GM18861 (cell line): ENCODE measurements at regions not wholly inside any gene's neighbourhood (a gene's known extent, or its start where the extent isn't known, plus 50 kb on each side); places are given as distances from the start of the nearest gene placed in this dataset.
"Not testable (repeated sequence)": the region's sequence is repeated elsewhere in the genome, so short reads cannot be mapped to it uniquely, and the experiment has no call there.

ENCODE experiments used
- ATAC-seq: cut with Tn5 transposase; IDR thresholded peaks from one replicate; pipeline ENCODE4 v1.9.1; 2021; ENCODE audit not compliant: unreplicated experiment

DNA sequence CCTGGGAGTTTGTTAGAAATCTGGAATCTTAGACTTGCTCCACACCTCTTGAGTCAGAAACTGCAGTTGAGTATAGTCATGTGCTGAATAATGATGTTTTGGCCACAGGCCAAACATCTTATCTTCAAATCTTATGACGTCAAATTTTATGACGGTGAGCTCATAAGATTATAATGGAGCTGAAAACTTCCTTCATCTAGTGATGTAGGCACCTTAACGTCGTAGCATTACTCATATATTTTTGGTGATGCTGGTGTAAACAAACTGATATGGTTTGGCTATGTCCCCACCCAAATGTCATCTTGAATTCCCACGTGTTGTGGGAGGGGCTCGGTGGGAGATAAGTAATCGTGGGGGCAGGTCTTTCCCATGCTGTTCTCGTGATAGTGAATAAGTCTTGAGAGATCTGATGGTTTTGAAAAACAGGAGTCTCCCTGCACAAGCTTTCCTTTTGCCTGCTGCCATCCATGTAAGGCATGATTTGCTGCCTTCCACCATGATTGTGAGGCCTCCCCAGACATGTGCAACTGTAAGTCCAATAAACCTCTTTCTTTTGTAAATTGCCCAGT lies 268.0 kb upstream of the PROK2 start:
- ATAC-seq = no peak

DNA sequence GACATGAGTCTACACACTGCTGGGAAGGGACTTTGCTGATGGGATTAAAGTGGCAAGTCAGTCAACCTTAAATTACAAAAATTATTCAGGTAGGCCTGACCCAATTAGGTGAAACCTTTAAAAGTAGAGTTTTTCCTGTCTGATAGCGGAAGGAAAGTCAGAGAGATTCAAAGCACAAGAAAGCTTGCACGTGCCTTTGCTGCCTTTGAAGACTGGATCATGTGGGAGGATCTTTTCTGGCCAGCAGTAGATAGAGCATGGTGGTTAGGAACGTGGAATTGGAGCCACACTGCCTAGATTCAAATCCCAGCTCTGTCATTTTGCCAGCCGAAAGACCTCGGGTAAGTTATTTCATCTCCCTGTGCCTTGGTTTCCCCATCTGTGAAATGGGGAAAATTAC lies 265.8 kb upstream of the PROK2 start:
- ATAC-seq = no peak

GRCh38 chr3:72050048-72050632 lies 265.2 kb upstream of the PROK2 start:
- no peak for ATAC-seq

DNA sequence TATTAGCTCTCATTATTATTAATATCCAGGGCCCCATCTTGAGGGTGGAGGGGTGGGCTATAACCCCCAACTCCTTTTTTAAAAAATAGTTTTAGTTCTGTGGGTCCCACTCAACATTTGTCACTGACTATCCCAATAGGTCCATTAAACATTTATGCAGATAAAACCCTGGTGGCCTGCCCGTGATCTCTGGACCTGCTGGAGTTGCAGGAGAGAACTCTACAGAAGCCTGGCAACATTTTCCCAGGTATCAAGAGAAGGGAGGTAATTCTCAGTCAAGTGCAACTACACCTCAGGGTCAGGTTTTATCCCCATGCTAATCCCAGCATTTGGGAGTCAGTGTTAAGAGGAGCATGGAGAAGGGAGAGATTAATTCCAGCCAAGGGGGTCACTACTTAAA lies 264.4 kb upstream of the PROK2 start:
- ATAC-seq = no peak

GRCh38 chr3:72048873-72049272 lies 263.9 kb upstream of the PROK2 start:
- no peak for ATAC-seq

DNA sequence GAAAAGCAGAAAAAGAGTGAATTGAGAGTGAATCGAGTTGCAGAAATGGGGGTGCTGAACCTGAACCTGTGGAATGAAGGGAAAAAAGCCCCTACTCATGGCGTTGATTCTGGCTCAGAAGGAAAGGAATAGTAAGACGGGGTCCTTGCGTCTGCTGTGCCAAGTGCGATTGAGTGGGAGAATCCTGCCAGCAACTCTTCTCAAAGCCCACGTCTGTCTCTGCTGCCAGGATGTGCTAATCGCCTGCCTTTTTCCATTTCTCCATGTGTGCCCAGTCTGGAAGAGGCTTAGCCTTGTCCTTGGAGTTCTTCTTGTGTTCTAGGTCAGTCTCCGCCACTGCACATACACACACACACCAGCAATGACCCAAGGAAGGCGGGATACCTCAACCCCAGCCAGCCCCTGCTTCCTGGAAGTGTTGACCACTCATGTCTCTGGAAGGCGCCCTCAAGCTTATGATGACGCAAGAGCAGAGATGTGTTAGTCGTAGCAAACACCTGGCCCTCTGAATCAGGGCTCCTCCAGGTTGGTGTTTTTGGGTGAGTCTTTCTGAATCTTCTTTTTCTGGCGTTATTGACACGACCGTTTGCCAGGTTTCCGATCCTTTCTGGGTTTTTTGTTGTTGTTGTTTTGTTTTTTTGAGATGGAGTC lies 262.4 kb upstream of the PROK2 start:
- ATAC-seq = no peak

- ATAC-seq = no peak
These were observed 259.4 kb upstream of the PROK2 start for GRCh38 chr3:72044231-72044855.

DNA sequence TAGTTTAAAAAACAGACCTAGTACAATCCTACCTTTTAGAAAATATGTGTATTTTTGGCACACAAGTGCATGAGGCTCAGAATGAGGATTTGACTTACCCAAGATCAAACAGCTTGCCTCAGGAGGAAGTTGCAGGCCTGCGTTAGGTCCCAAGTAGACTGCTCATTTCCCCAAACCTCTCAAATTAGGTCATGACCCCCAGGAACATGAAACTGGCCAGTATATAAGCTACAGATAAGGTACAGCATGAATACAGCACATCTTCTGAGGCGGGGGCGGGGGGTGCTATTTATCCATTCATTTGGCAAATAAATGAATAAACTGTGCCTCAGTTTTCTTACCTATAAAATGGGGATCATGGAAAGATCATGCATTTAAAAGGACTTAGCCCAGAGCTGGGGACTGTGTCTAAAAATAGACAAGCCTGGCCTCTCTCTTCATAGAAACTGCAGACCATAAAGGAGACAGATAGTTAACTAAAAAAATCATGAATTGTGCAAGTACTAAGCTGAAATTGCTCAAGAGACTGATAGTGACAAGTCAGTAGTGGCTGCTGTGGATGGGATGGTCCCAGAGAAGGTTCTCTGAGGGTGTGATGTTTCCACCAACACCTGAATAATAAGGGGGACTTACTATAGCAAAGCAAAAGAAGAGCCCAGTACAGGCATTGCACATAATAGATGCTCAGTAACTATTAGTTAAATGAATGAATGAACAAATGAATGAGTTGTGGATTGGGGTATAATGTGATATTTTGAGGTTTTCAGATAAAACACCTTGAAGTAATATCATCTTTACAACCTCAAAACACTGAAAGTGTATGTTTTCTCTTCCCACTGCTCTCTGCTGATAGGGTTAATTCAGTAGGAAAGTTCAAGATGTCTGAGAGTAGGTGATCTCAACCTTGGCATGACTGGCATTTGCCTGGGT lies 258.5 kb upstream of the PROK2 start:
- ATAC-seq = no peak

GRCh38 chr3:72042397-72043203 lies 257.7 kb upstream of the PROK2 start:
- no peak for ATAC-seq

- no peak for ATAC-seq
These were observed 256.6 kb upstream of the PROK2 start for GRCh38 chr3:72041511-72041910.

DNA sequence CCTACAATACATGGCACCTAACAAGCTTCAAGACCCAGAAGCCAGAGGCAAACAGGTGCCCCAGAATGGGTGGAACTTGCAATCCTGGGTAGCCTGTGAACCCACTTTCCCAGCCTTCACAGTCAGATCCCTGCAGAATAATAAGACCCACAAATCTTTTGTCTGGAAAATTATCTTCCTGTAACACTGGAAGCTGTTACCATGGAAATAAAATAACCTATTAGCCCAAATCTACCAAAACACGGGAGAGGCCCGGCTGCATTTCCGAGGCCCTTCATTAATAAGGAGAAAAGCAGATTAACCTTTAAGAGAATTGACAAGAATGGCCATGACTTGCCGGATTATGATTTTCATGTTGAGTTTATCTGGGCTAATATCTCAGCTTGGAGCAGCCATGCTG lies 256.1 kb upstream of the PROK2 start:
- ATAC-seq = no peak

GRCh38 chr3:72039677-72040076 lies 254.7 kb upstream of the PROK2 start:
- ATAC-seq = no peak

DNA sequence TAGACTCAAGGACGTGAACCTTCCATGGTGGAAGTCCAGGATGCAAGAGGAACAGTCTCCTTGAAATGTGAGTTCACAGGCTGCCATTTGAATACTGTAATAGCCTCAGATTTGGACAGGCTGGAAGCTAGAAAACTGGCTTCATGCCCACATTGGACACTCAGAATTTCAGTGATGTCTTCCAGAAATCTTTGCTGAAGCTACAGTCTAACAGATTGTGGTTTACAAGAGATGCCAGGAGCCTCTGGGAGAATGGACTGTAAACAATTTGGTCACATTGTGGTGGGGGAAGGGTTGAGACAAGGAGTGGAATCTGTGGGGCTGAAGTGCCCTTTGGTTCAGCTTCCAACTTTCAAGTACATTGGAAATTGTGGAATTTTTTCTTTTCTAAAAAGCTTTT lies 252.0 kb upstream of the PROK2 start:
- ATAC-seq = no peak

DNA sequence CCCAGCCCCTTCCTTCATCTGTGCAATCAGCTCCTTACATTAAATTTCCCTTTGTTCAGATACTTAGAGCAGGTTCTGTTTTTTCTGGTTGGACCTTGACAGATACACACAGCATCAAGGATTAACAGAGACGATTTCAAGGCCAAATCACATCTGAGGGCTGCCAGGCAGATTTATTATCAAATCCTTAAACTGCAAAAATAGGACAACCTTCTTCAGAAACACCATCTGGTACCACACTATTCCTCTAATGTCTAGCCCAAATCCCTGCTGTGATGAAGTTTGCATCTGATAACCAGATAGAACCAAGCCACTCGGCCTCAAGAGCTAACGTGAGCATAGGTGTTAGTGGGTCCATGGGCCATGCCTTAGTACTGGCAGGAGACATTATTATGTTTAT lies 250.7 kb upstream of the PROK2 start:
- ATAC-seq = no peak

GRCh38 chr3:72034986-72035385 lies 250.0 kb upstream of the PROK2 start:
- no peak for ATAC-seq

DNA sequence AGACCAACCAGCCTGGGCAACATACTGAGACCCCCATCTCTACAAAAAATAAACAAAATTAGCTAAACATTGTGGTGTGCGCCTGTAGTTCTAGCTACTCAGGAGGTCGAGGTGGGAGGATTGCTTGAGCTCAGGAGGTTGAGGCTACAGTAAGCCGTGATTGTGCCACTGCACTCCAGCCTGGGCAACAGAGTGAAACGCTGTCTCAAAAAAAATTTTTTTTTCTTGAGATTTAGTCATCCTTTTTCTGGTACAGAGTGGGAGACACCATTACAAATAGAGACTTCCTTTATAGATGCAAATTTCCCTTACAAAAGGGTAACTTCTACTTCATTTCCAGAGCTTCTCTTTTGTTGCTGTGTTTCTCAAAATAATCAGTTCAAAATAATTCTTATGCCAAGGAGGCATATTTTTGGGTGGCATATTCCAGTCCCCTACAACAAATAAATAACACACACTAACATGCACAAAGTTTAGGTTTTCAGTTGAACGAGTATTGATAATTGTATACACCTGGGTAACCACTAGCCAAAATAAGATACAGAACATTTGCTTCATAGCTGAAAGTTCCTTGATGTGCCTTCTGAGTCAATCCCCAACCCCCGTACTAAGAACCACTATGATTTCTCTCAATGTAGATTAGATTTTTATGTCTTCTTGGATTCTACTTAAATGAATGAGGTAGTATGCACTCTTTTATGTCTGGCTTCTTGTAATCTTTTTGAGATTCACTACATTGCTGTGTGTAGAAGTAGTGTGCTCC lies 248.9 kb upstream of the PROK2 start:
- ATAC-seq = no peak

DNA sequence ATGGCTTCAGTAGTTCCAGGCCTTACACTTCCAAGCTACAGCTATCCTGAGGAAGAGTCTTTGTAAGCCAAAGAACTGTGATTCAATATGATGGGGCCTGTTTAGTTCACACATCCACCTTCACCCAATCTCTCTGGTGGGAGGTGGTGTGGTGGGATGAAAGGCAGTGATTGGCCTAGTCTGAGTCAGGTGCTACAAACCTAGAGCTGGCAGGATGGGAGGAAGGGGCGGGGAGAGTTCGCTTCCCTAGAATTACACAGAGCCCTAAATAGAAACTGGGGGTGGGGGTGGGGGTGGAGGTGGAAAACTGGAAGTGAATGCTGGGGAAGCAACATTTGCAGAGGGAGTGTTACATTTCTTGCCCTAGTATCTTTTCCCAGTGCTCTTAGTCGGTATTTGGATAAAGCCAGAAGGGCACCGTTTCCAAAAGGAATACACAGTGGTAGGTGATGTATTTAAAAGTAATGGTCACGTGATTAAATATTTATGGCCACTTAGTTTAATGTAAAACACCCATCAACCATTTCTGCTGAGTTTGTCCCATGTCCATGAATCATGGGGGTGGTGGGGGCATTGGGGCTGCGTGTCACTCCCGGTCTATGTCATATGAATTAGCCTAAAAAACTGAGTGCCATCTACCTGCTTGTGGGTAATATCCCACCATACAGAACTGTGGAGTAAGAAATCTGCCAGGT lies 247.6 kb upstream of the PROK2 start:
- no peak for ATAC-seq

GRCh38 chr3:72031581-72031980 lies 246.6 kb upstream of the PROK2 start:
- no peak for ATAC-seq

DNA sequence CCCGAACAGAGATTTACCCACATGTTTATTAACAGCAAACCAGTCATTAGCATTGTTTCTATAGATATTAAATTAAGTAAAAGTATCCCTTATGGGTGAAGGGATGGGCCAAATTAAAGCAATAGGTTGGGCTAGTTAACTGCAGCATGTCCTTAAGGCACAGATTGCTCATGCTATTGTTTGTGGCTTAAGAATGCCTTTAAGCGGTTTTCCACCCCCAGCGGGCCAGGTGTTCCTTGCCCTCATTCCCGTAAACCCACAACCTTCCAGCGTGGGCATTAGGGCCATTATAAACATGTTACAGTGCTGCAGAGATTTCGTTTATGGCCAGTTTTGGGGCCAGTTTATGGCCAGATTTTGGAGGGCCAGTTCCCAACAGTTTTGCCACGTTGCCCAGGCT lies 245.3 kb upstream of the PROK2 start:
- ATAC-seq = not testable (repeated sequence)
